ENCODE measurements at regions not wholly inside any gene's neighbourhood (a gene's known extent, or its start where the extent isn't known, plus 50 kb on each side); places are given as distances from the start of the nearest gene placed in this dataset.

- Histone ChIP-seq H3K9me3 (ENCODE audit: low read length) (peaks cover 66% of the 10 kb centered on the region), H3K27me3 (ENCODE audit: control insufficient read depth in 1 of 2, insufficient read depth in 2 of 2, low read length in 2 of 2) (no peaks in the 10 kb centered on the region), H3K4me1 (ENCODE audit: insufficient read depth, low read length) (no peaks in the 10 kb centered on the region), H2AFZ (ENCODE audit: low read length) (no peak overlapping the region), H3K27ac (ENCODE audit: extremely low read length, insufficient read depth, low read length) (no peak overlapping the region), H3K4me2 (ENCODE audit: low read depth, low read length) (no peak overlapping the region), H4K20me1 (ENCODE audit: insufficient read depth, low read length) (no peaks in the 10 kb centered on the region), H3K4me3 (replicated peaks in 1 of 3; ENCODE audit: insufficient read depth in 1 of 3, low read depth in 2 of 3, low read length in 3 of 3) (no peak overlapping the region), H3K79me2 (ENCODE audit: insufficient read depth, low read length) (no peaks in the 10 kb centered on the region), H3K9ac (ENCODE audit: insufficient read depth, low read depth, low read length) (no peak overlapping the region), H3K36me3 (replicated peaks in 1 of 2; ENCODE audit: control insufficient read depth in 1 of 2, insufficient read depth in 2 of 2, low read length in 2 of 2) (no peaks in the 10 kb centered on the region)
- no peak for DNase-seq (ENCODE audit: low spot score)
- CTCF ChIA-PET (ENCODE audit: low intra/inter-chr PET ratio, low total read pairs) = no interaction called here
- no peak for ATAC-seq
- BruUV-seq (replicated peaks) = no TSS peak
- no peak for FAIRE-seq
- WGBS (ENCODE audit: low lambda C conversion rate) = 6% methylated on average over 1 of the region's 1 CpG
- no peak for TF ChIP-seq FOXO4 (CRISPR knock-in tag; conservative IDR thresholded peaks at IDR 0.05)
- TF ChIP-seq REL (CRISPR knock-in tag; conservative IDR thresholded peaks at IDR 0.05) = no peak
- no peak for TF ChIP-seq CAMTA2 (CRISPR knock-in tag; IDR thresholded peaks at IDR 0.05; ENCODE audit: borderline replicate concordance)
- no peak for TF ChIP-seq REPIN1 (CRISPR knock-in tag; IDR thresholded peaks at IDR 0.05; ENCODE audit: borderline replicate concordance, low read depth)
- TF ChIP-seq ZFP62 (CRISPR knock-in tag; IDR thresholded peaks at IDR 0.05) = no peak
- TF ChIP-seq TEF (CRISPR knock-in tag; IDR thresholded peaks at IDR 0.05) = no peak
- no peak for TF ChIP-seq MZF1 (CRISPR knock-in tag; IDR thresholded peaks at IDR 0.05; ENCODE audit: borderline replicate concordance)
- TF ChIP-seq KDM4B (CRISPR knock-in tag; IDR thresholded peaks at IDR 0.05) = no peak
- TF ChIP-seq STAT6 (CRISPR knock-in tag; IDR thresholded peaks at IDR 0.05; ENCODE audit: borderline replicate concordance) = no peak
- no peak for TF ChIP-seq KDM3A (CRISPR knock-in tag; IDR thresholded peaks at IDR 0.05; ENCODE audit: low read depth)
- TF ChIP-seq PHF20 (CRISPR knock-in tag; IDR thresholded peaks at IDR 0.05) = no peak
- in situ Hi-C loops (cut with HindIII; ENCODE audit: extremely low pct_ligation_motif_present, low pct_unique_long_range_greater_than_20kb) = no loop called here
- intact Hi-C loops (cut with micrococcal nuclease; ENCODE audit: unreplicated experiment) = no loop called here
- POLR2A ChIA-PET = no interaction called here
Observed at GRCh38 chr5:23451156-23451555, 56.3 kb upstream of the PRDM9 start.

Measured in HepG2 (cell line).